ENCODE measurements at regions not wholly inside any gene's neighbourhood (a gene's known extent, or its start where the extent isn't known, plus 50 kb on each side); places are given as distances from the start of the nearest gene placed in this dataset.

DNA sequence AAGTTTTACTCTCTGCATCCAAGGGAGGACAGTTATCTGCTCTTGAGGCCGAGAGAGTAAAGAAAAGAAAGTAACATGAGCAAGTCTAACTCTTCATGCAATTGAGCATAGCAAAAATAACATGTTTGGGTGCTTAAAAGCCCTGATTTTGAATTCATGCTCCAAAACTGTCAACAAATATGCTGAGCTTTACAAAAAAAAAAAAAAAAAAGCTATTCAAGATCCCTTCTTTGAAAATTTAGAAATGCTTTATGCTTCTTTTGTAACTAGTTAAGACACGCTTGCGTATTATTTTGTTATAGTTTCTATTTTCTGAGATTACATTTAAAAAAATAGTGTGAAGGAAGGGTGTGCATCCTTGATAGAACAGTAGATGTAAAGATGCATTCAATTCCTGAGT is 1733.0 kb downstream of the MRPL39 start:
- TF ChIP-seq POLR2AphosphoS5 (IDR thresholded peaks at IDR 0.05): no peak
- TF ChIP-seq CTCF (IDR thresholded peaks at IDR 0.05): no peak
- no peak for TF ChIP-seq POLR2A (IDR thresholded peaks at IDR 0.05)
- TF ChIP-seq EP300 (IDR thresholded peaks at IDR 0.05): no peak
